GM19043 (cell line): ENCODE measurements at regions not wholly inside any gene's neighbourhood (a gene's known extent, or its start where the extent isn't known, plus 50 kb on each side); places are given as distances from the start of the nearest gene placed in this dataset.
A peak's percentile ranks its signal among the peaks of the same experiment; 100 is the strongest.

Experiments used
- ATAC-seq: cut with Tn5 transposase; IDR thresholded peaks from one replicate; pipeline ENCODE4 v1.9.1; 2021; ENCODE audit warnings: low read depth; ENCODE audit not compliant: unreplicated experiment

DNA sequence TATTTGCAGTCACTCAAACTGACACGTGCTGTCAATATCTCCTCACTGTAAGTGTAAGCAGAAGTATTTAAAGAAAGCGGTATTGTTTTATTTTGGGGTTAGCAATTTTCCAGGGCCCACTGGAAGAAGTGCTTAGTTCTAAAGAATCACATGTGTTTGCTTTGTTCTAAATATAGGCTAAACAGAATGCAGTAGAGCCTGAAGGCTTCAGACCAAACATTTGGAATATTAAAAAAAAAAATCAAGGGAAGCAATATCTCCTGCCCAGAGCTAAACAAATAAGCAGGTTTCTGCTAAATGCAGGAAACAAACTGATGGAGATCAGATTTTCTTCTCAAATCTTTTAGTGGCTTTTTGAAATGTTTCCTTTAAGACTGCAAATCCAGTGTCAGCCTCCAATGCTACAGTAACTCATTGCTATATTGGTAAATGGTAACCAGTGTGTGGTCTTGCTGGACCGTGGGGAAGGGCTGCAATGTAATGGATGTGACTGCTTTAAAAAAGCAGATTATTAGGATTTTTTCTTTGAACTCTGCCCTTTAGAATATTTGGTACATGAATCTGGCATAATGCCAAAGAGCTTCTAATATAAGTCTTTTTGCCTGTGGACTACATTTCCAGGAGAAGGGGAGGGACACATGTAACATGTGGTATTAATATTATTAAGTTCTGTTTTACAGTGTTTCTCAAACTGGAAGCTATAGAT is 317.1 kb upstream of the FERMT1 start:
- no peak for ATAC-seq

GRCh38 chr20:6434131-6434530 is 311.3 kb upstream of the FERMT1 start:
- ATAC-seq, result no peak

DNA sequence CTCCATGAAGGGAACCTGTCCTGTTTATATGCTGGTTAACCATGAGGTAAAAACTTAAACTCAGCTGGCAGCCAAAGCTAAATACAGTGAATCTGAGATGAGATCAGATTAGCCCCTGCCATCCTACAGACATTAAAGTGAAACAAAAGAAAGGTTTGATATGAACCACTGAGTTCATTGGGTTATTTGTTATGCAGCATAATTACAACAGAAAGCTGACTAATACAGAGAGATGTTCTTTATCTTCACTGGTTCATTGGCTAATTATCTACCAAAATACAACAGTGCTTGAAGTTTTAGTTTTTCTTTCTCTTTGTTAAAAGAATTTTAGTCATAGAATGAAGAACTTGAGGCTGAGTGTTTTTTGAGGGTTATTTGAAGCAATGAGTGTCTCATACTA is 307.6 kb upstream of the FERMT1 start:
- ATAC-seq, result no peak

GRCh38 chr20:6426287-6426891 is 303.6 kb upstream of the FERMT1 start:
- ATAC-seq, result no peak

DNA sequence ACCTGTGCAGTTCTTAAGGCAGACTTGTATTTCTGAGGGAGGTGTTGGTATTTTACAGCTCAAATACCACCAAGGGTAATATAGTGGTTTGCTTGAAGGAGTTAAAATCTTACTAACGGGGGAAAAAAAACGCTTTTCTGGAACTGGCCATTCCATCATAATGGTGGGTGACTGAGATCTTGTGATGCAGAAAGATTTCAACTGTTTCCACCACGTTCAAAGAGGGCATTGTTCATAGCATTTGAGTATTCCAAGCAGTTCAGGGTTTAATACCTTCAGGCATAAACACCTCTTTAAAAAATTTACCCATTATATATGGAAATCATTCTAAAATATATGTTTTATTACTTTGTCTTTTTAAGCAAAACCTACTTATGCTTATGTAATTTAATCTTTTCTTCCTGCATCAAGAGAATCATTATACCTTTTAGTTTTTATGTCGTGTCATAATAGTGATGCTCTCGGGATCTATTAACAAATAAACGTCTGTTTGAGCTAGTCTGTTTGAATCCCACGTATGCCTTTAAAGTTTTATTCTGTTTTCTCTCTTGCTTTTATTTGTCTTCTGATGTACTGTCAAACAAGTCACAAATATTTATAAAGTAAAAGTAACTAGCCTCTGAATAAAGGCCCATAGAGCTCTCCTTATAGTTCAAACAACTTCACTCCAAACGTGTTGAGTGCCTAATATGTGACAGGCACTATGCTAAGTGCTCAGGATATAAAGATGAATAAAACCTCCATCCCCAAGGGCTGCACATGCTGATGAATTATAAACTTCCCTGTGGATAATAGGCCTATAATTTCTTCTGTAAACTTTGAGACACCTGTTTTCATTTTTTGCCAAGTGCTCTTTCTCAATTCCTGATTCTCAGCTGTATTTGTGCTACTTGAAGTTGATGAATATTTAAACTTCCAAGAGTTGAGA is 298.8 kb upstream of the FERMT1 start:
- ATAC-seq, result no peak

DNA sequence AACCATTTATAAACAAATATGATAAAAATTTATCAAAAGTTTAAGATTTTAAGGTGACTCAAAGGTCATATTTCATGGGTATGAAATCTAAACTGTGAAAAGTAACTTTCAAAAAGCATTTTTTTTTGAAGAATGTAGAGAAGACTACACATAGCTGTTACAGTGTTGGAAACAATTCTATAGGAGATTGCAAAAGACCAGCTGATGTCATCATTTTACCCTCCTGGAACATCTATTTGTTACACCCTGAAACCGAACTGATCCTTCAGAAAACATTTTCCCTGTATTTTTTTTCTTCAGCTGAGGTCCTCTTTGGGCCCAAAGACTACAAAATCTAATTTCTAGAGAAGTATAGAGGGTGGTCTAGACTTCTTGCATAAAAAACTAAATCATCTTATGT is 297.5 kb upstream of the FERMT1 start:
- ATAC-seq, result no peak

- peak; percentile 64 for ATAC-seq
Measured at GRCh38 chr20:6418732-6419131, 295.9 kb upstream of the FERMT1 start.

DNA sequence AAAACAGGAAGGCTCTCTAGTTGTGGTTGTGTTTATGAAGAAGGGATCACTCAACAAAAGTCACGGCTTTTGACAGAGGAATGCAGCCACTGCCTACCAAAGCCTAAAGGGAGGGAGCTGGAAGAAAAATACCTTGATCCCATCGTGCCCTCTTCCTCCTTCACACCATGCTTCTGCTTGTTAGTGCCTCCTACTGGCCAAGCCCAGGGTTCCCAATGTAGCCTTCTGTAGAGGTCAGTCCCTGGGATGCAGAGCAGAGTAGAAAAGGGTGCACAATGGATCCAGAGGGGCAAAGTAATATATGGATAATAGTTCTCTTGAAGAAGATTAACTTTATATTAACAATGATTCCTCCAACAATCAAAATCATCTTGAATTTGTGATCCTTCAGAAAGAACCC is 293.5 kb upstream of the FERMT1 start:
- no peak for ATAC-seq

- ATAC-seq, result no peak
Measured at GRCh38 chr20:6411651-6412050, 288.8 kb upstream of the FERMT1 start.

DNA sequence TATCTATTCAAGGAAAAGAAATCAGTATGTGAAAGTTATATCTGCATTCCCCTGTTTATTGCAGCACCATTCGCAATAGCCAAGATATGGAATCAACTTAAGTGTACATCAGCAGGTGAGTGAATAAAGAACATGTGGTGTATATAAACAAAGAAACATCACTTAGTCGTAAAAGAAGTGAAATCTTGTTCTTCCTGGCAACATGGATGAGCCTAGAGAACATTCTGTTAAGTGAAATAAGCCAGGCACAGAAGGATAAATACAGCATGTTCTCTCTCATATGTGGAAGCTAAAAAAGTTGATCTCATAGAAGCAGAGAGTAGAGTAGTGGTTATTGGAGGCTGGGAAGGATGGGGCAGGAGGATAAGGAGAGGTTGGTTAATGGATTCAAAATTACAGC is 287.9 kb upstream of the FERMT1 start:
- ATAC-seq, result no peak

DNA sequence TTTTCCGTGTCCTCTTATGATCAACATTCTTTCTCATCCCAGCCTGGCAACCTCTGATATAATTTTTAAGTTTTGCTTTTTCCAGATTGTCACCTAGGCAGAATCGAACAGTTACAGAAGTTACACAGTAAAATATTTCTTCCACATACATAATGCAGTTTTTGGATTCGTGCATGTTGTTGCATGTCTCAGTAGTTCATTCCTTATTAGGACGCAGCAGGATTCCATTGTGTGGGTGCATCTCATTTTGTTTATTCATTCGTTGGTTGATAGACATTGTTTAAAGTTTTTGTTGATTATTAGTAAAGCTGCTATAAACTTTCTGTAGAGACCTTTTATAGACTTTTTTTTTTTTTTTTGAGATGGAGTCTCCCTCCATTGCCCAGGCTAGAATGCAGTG is 284.3 kb upstream of the FERMT1 start:
- no peak for ATAC-seq

- ATAC-seq, result no peak
Measured at GRCh38 chr20:6401893-6402557, 279.2 kb upstream of the FERMT1 start.

DNA sequence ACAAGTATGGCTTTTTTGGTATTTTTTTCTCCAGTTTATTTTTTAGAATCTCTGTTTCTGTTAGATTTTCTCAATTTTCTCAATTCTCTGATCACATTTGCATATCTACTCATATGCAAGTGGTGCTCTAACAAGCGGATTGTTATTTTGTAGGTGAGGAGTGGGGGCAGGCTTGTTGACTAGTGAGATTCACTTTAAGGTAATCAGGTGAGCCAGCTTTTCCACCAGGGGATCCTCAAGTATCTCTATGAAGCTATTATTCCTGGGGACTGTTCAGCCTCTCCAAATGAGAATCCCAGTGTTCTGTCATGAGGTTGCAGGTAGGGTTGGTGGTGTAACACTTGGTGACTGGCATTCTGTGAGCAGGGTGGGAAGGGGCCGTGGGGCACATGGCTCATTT is 274.3 kb upstream of the FERMT1 start:
- no peak for ATAC-seq

- no peak for ATAC-seq
Measured at GRCh38 chr20:6395695-6396094, 272.9 kb upstream of the FERMT1 start.

DNA sequence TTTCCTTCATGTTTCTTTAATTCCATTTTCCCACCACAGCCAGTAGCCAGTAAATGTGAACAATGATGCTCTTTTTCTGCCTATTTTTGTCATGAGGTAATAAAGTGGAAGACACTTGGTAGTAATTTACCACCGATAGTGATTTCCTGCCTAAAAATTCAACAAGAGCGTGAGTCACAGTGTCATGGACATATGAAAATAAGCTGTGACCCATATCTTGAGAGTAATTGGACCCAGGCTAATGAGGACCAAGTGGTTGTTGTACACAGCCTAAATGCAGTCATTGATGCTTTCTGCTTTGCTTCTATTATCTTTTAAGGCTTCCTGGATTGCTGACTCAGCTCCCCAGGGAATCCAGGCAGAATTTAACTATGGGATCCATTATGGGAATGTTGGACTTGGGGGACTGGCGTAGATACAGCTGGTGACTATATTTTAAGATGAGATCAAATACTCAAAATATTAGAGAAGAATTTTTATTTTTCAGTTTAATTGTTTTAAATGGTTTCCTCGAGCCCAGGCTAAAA is 265.9 kb upstream of the FERMT1 start:
- ATAC-seq, result no peak

DNA sequence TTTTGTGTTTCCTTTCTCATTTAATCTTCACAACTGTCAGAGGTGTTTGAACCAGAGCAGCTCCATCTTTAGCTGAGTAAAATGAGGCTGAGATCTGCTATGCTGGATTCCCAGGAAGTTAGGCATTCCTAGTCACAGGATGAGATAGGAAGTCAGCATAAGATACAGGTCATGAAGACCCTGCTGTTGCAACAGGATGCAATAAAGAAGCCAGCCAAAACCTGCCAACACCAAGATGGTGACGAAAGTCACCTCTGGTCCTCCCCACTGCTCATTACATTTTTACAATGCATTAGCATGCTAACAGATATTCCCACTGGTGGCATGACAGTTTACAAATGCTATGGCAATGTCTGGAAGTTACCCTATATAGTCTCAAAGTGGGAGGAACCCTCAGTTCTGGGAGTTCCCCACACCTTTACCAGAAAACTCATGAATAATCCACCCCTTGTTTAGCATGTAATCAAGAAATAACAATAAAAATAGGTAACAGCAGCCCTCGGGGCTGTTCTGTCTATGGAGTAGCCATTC is 262.2 kb upstream of the FERMT1 start:
- ATAC-seq, result no peak

DNA sequence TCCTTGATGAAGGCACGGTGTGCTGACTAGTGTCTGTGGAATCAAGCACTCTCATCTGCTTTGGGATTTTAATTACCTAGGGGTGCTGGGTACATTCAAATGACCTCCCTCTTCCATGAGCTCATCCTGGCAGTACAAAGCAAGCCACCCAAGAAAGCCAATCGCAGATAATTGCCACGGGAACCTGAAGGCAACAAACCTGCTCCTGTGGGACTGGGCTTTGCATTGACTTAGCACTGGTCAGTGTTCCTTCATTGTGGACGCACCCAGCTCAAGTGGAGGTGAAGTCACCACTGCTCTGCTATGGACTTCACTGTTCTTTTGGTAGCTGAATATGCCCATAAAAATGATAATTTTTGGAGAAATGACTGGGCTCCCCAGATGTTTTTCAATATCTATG is 261.6 kb upstream of the FERMT1 start:
- no peak for ATAC-seq

DNA sequence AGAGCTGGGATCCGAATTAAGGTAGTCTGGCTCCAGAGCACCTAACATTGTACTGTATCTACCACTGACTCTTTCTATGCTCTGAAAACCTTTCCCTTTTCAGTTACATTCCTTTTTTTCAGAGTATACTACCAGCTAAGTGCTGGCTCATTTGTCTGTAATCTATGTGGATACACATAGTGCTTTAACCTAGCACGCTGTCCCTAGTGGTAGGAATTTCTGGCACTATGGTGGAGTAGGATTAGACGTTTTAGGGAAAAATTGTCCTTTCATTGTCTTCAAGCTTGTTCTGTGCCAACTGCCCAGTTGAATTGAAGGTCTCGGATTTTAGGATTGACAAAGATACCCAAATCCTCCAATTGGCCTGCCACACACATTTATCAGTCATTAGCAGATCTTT is 259.1 kb upstream of the FERMT1 start:
- ATAC-seq, result no peak

GRCh38 chr20:6362245-6362644 is 239.4 kb upstream of the FERMT1 start:
- ATAC-seq, result no peak

- no peak for ATAC-seq
Measured at GRCh38 chr20:6360766-6361165, 237.9 kb upstream of the FERMT1 start.
